Activated CD4-positive, alpha-beta T cell treated with anti-CD3 and anti-CD28 coated beads, Interleukin-2, Interleukin-6, amounts not matched to agents 100 ng/mL and 50 ng/mL, durations not matched to agents 16 hours and 8 hours (primary cell): ENCODE measurements at regions not wholly inside any gene's neighbourhood (a gene's known extent, or its start where the extent isn't known, plus 50 kb on each side); places are given as distances from the start of the nearest gene placed in this dataset.

Experiments
- DNase-seq: peaks from one replicate; pipeline ENCODE4 v3.0.0-alpha.2; 2020

DNA sequence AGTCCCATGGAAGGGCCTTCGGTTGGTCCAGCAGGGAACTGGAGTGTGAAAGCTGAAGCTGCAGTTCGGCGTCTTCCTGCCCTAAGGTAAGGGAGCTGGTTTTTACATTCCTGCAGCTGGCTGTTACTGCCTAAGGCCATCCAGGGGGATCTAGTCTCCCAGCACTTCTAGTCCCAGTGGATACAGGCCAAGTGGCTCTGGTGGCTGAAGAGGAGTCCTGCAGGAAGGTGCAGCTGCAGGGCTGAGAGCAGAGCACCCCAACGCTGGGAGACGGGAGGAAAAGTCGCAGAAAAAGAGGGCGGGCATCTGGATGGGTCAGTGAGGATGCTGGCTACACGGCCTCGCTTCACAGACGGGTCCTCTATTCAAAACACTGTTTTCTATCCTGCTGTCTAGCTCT lies 225.0 kb upstream of the HS6ST1 start:
- no peak for DNase-seq

DNA sequence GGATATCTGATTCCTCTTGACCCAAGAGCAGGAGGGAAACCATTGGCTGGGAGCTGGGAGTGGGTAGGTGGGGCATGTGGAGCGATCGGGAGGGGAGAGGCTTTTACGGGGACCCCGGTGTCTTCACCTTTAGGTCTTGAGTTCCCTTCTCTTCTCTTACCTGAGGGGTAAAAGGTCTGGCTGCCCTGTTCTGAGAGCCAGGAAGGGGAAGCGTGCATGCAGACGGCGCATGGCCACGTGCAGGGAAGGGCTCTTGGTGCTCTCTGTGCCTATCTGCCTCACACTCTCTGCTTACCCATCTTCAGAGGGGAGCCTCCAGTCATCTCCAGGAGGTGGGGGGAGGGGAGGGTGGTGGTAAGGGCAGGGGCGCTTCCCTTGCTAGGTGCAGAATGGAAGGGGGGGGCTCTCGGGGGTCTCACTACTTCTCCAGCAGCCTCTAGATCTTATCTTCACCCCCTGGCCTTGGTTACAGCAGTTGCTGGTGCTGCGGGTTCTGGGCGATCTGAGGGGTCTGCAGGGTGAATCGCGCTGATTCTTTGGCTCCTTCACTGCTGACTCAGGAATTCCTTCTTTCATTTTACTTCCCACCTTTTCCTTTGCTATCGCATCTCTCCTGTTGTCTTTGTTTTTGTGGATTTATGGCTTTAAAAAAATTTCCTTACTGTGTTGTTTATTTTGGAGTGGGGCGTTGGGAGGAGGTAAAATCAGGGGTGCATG lies 225.8 kb upstream of the HS6ST1 start:
- no peak for DNase-seq

DNA sequence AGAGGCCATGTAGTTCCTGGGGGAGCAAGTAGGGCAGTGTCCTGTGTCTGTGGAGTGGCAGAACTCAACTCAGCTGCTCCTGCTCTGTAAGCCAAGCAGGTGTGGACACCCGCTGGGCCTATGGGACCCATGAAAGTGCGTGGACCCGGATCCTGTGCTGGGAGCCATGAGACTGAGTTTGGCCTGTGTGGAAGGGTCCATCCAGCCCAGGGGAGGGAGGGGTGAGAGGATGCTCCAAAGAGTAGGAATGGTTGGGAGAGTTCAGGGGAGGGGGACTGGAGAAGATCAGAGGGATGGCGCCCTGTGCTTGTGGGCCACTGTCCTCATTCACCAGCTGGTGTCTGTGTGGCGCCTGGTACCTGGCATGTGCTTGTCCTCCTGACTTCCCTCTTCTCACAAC lies 226.4 kb upstream of the HS6ST1 start:
- DNase-seq: no peak

DNA sequence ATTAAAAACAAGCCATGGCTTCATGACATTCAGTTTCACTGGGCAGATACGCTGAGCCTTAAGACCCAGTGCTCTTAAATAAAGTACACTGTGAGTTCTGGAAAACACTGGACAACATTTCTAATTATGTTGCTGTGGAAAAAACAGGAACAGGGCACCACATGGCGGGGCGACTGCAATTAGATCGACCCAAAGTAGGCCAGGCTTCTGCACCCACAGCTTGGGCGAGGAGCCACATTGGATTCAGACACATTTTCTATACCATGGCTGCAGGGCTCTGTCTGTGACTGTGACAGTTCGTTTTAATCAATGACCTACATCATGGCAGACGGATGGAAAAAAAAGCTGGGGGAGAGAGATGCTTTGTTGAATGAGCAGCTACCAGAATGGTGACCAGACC lies 227.2 kb upstream of the HS6ST1 start:
- no peak for DNase-seq

DNA sequence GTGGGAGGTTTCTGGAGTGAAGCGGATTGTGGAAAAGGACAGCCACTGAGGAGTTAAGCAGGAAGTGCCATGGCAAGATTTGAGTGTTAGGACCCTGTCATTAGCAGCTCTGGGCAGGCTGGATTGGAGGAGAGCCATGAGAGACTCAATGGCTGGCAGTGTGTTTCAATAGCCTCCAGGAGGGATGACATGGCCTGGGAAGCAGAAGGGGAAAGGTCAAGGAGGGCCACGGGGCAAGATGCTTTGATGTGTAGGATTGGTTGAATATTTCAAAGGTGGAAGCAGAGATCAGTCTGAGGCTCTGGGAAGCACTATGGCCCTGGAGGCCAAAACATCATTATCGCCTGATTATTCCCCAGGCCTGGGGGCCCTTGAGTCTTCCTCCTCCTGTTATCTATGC lies 229.0 kb upstream of the HS6ST1 start:
- DNase-seq: no peak

DNA sequence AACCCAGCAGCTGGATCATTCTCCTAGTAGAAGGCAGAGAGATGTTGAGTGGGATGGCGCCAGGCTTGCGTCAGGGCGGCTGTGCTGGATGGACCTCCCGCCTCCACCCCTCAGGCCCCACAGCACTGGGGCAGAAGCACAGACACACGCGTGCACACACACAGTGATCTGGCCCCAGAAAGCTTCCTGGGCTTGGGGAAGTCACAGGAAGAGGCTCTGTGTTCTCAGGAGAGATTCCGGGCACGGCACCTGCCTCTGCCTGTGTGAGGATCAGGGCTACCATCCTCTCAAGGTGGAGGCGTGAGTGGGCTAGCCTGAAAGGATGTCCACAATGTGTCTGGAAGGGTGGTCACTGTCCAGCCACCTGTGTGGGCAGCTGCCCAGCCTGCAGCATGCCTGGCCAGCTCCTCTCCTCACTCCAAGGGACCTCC lies 229.8 kb upstream of the HS6ST1 start:
- no peak for DNase-seq

DNA sequence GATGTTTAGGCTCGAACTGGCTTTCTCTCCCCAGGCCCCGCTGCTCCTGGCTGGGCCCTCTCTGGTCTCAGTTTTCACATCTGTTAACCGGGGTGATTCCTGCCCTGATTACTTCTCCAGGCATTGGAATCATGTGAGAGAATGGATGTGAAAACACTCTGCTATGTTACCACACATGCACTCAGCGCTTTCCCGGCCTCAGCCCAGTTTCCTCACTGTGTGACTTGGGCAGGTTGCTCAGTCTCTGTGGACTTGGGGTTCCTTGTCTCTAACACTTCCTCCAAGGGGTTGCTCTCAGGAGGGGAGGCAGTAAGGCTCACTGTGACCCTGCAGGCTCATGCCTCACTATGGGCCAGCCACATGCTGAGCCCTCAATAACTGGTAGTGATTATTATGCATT lies 230.4 kb upstream of the HS6ST1 start:
- DNase-seq: no peak

DNA sequence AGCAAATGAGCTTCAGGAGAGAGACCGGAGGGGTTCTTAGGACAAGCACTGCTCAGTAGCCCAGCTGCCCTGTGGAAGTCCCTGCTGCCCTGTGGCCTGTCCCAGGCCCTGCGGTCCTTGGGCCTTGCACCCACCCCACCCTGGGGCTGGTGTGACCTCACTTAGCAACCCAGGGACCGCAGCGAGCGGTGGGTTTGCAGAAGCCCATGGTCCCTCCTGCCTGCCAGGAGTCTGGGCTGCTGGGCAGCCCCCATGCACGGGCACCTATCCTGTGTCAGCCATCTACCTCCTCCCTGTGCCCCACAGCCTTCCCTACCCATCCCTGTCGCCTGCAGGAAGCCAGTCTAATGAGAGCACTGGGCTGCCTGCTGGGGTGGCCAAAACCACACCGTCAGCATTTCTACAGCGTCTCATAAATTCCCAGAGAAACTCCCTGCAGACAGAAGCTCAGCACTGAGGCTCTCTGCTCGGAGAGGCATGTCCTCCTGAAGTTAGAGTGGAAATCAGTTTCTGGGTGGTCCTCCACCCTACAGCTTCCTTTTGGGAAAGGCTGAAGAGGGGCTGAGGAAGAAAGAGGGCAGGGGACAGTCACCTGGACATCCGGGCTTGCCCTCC lies 231.1 kb upstream of the HS6ST1 start:
- DNase-seq: no peak

DNA sequence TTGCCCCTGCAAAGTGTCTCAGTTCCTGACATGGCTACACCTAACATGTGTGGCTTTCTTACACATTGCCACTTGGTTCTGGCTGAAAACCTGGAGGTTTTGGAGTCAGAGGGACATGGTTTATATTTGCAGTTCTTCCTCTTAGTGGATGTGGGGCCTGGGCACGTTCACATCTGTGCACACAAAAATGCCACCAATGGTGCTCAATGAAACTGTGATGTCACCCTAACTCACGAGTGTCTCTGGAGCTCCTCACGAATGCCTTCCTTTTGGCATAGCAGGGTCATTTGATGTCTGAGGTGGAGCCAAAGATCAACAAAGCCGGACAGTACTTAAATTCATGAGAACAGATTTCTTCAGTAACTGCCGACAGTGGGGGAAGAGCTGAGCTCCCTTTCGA lies 231.7 kb upstream of the HS6ST1 start:
- no peak for DNase-seq

DNA sequence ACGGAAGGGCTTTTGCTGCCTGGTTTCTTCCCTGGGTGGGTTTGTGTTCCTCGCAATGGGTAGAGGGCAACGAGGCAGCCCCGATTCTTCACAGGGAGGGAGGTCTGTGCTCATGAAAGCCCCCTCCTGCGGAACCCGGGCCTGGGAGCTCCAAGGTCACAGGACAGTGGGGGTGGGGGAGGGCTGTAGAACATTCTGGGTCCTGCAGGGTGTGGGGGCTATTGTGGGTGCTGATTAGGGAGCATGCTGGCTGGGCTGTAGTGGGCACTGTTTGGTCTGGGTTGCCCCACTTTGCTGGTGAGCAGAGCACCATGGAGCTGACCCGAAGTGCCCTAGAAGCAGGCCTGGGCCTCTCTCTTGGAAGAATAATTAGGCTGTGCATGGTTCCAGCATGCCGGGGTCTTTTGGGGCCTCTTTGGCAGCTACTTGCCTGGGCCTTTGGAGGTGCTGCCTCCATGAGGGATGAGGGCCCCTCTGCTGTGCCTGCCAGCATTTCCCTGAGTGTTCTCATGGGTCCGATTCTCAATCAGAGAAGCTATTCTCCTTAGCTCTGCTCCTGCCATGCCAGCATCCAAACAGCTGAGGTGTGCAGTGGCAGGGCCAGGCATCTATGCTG lies 232.2 kb upstream of the HS6ST1 start:
- no peak for DNase-seq

DNA sequence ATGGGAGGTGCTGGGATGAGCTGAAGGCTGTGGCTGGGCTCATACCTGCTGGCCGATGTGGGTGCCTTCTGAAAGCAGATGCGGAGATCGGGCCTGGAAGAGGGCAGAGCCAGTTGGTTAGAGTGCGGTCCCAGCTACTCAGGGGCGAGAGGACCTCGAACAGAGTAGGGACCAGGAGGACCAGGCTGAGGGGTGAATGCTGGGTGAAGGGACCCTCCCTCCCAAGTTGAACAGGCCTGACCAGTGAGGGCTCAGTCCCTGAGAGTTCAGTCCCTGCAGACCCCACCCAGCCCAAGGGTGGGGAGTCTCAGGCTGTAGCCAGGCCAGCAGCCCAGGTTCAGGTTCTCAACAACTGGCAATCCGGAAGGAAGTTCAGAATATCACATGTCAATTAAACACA lies 232.8 kb upstream of the HS6ST1 start:
- DNase-seq: no peak

DNA sequence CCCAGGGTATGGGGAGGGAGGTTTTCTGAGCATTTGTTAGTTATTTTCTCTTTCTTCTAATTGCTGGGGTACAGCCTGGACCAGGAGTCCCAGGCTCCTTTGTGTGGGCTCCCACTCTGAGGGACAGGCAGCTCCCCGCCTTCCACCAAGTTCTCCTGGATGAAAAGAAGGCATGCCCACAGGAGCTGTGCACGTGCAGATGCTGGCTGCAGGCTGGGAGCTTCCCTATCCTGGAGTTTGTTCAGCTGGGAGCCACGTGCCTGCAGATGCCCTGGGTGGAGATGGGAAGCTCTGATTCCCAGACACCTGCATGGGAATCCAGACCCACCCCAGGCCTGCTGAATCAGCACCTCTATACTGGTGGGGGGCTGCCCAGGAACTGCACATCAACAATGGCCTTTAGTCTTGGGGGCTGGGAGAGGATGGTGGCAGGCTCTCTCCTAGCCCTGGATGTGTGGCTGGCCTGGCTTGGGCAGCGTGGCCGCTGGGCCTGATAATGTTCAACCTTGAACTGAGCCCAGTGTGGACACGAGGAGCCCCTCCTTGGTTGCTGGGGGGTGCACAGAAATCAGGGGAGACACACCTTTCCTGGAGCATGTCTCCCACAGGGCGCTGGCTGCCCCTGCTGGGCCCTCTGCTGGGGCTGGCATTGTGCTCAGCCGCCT lies 233.6 kb upstream of the HS6ST1 start:
- no peak for DNase-seq

DNA sequence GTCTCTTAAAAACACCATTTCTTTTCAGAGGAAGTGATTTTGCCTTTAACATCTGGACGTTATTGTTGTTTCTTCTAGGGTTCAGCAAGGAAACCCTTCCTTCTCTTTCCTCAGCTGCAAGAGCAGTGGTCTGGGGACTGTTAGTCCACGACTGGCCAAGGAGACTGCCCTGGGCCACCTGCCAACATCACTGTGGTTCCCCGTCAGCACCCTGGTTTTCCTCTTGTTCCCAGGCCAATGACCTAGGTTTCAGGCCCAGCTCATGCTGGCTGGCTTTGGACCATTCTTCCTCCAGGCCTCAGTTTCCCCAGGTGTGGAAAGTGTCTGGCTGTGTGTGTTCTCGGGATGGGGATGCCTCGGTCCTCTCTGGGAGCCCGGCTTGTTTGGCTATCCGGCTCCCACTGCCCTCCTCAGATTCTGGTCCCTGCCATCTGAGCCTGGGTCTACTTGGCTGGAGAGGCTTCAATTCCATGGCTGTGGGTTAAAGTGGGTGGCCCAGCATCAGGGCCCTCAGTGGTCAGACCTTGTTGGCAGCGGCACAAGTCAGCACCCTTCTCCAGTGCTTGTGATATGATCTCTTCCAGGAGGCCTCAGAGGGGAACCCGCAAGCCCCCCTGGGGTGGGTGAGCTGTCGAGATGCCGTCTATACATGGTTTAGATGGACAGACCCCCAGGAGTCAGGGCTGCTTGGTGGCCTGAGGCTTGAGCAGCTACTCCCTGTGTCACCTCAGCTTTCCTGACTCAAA lies 234.3 kb upstream of the HS6ST1 start:
- DNase-seq: no peak

DNA sequence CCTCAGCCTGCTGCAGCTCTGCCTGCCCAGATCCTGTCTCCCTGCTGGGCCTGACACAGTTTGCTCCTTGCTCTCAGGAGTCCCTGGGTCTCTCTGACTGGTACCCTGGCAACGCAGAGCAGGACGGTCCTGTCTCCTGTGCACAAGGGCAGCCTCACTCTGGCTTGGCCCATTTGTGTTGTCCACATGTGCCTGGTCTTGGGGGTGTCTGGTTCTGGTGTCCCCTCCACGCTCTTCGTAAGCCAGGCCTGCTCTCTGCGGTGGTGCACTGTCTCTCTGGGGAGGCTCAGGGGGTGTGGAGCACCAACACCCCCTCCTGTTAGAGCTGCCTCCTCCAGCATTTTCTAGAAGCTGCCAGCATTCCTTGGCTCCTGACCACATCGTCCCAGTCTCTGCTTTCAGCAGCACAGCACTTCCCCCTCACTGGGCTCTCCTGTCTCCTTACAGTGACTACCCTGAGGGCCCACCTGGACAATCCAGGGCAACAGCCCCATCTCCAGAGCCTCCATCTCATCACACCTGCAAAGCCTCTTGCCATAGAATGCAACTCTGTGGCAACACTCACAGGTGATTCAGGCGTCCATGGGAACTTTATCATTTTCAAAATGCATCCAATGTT lies 235.6 kb upstream of the HS6ST1 start:
- DNase-seq: no peak

DNA sequence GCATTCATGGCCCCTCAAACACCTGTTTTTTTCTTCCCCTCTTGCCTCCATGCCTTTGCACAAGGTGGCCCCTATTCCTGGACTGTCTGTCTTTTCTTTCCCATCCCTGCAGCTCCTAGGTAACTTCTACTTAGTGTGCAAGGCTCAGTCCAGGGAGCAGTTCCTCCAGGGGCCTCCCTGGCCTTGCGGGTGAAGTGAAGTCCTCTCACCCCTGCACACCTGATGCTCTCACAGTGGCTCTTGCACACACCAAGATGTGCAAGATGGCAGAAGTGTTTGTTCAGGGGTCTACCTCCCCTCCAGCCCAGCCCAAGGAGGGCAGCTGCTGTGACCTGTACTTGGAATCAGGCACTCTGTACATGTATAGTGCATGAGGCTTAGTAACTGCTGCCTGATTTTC lies 236.8 kb upstream of the HS6ST1 start:
- no peak for DNase-seq

DNA sequence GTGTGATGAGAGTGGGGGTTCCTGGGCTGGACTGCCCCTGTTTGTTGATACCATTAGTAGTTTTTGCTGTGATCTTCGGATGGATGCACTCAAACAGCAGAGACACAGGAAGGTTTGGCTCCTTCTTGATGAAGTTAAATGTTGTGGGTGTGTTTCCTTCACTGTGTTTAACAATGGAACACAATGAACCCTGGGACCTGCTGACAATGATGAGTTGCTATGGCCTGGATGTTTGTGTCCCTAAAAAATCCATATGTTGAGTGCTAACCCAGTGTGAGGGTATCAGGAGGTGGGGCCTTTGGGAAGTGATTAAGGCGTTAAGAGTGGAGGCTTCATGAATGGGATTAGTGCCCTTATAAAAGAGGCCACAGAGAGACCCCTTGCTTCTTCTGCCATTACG lies 237.4 kb upstream of the HS6ST1 start:
- DNase-seq: no peak

DNA sequence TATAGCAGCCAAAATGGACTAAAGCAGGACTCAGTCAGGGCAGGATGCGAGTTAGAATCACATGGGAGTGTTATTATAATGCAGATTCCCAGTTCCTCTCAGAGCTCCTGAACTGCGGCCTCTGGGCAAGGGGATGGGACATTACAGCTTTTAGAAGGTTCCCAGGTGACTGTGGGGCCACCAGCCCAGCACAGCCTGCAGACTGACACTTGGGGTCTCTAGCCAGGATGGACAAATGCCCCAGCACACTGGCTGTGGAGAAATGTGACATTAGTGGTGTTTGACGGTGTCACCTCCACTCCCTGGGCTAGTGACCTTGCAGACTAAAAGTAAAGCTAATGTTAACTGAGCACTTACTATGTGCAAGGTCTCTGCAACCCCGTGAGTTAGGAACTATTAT lies 238.0 kb upstream of the HS6ST1 start:
- DNase-seq: no peak

DNA sequence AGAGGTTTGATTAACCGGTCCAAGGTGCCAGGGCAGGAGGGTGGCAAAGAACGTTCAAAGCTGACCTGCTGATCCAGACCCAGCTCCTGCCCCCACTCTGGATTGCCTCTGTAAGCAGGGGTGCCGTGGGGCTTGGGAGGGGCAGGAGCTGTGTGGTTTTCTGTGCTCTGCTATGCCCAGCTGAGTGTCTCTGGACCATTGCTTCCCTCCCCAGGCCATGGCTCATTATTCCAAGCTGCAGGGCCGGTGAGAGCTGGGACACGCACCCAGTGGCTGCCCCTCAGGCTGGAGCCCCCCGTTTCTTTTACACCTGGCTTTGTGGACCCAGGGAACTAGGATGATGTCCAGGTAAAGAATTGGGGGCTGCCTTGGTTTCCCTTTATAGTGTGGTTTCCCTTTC lies 238.4 kb upstream of the HS6ST1 start:
- DNase-seq: no peak

DNA sequence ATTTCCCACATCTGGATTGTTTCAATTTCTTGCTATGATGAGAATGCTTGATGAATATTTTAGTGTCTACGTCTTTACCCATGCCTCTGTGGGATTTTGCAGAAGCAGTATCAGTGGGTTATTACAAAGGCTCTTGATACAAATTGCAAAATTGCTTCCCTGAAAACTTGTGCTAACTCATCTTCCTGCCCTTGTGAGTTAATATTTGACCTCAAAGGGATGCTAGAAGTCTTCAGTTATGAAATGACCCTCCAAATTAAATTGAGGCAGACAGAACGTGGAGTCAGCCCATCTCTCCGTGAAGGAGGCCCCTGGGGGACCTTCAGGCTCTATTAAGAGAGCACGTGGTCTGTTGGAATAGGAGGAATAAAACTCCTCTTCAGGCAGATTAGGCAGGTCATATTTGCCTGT lies 239.2 kb upstream of the HS6ST1 start:
- no peak for DNase-seq

DNA sequence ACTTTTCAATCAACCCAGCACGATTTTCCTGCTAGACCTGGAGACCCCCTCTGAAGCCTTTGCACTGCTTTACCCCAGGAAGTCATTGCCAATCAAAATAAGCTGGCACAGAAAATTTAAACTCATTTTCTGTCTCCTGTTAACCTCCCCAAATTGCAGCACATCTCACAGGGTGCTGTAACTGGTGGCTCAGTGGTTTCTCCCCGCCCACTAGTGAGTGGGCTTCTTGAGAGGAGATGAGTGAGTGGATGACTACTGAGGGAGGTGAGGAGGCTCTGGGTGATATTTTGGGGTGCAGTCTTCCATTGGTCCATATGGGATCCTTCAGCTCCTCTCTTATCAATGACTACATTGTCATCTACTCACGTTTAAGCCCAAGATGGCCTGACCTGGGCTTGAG lies 239.8 kb upstream of the HS6ST1 start:
- DNase-seq: no peak

DNA sequence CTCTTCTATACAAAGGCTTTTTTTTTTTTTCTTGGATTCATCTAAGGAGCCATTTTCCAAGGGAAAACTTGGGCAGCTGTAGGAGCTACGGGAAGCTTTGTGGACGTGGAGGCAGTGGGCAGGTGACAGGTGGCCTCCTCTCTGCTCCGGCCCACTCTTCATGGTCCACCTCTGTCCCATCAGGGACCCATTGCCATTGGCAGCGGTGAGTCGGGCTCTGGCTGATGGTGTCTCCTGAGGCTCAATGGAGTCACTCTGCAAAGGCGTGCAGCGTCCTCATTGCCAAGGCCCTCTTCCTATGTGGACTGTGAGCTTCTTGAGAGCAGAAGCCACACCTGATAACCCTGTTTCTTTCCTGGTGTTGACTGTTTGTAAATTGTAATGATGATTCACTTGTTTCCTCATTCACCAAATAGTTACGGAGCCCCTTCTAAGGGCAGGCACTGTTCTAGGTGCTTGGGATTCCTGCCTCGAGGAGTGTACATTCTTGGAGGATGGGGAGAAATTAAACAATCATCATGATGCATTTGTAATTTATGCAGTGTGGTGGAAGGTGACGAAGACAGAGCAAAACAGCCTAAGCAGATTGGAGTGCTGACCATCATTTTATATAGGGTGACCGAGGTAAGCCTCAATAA lies 240.3 kb upstream of the HS6ST1 start:
- DNase-seq: no peak
